ENCODE measurements at regions not wholly inside any gene's neighbourhood (a gene's known extent, or its start where the extent isn't known, plus 50 kb on each side); places are given as distances from the start of the nearest gene placed in this dataset.
"Not testable (repeated sequence)": the region's sequence is repeated elsewhere in the genome, so short reads cannot be mapped to it uniquely, and the experiment has no call there.

- not testable (repeated sequence) for DNase-seq (ENCODE audit: low spot score)
Observed at GRCh38 chr5:125253634-125254033, 507.2 kb upstream of the ZNF608 start.

- DNase-seq (ENCODE audit: low spot score) = no peak
Observed at GRCh38 chr5:125254267-125254666, 507.8 kb upstream of the ZNF608 start.

DNA sequence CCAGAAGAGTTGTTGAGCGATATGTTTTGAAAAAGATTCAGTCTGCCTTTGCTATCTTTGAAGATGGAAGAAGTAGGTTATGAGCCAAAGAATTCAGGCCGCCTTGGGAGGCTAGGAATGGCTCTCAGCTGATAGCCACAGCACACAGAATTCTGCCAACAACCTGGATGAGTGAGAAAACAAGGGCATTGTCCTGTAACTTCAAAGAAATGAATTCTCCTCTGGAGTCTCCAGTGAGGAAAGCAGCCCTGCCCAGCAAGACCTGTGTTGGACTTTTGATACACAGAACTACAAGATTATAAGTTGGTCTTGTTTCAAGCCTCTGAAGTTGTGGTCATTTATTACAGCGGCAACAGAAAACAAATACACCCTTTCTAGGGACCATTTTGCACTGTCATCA lies 509.9 kb upstream of the ZNF608 start:
- no peak for DNase-seq (ENCODE audit: low spot score)

GRCh38 chr5:125257057-125257972 lies 510.9 kb upstream of the ZNF608 start:
- DNase-seq (ENCODE audit: low spot score) = no peak

- no peak for DNase-seq (ENCODE audit: low spot score)
Observed at GRCh38 chr5:125257997-125258396, 511.6 kb upstream of the ZNF608 start.

GRCh38 chr5:125258615-125259014 lies 512.2 kb upstream of the ZNF608 start:
- DNase-seq (ENCODE audit: low spot score) = no peak

GRCh38 chr5:125261505-125262250 lies 515.2 kb upstream of the ZNF608 start:
- no peak for DNase-seq (ENCODE audit: low spot score)

- DNase-seq (ENCODE audit: low spot score) = no peak
Observed at GRCh38 chr5:125262782-125263181, 516.3 kb upstream of the ZNF608 start.

DNA sequence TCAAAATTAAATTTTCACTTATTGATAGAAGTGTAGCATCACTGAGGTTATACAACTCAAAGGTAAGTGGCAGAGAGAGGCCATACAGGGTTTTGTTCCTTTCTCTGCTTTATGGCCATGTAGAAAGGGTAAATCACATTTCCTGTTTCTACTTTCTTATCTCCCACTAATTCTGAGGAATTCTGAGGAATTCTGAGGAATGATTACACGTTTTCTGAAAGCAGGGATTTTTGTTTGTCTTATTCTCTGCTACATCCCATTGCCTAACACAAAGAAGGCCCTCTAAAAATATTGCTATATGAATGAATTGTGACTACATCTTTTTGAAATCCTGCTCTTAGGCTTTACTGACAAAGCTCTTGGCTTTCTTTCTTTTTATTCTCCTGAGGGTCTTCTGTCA lies 516.9 kb upstream of the ZNF608 start:
- no peak for DNase-seq (ENCODE audit: low spot score)

- no peak for DNase-seq (ENCODE audit: low spot score)
Observed at GRCh38 chr5:125266106-125266505, 519.7 kb upstream of the ZNF608 start.

GRCh38 chr5:125267636-125268248 lies 521.3 kb upstream of the ZNF608 start:
- no peak for DNase-seq (ENCODE audit: low spot score)

DNA sequence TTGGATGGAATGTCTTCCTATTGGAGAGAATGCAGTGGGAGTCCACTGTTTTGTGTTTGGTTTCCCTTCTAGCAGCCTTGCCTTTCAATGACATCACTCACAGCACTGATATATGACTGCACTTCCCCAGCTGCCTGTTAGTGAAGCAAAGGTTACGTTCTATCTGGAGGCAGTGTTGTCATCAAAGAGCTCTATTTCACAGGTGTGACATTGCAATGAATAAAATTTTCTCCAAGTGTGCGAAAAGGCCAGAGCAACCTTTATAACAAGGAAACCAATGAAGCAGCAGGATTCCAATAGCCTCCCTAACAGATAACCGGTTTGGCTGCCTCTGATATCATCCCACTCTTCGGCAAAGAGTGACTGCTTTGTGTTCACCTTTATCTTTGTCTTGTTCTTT lies 523.5 kb upstream of the ZNF608 start:
- no peak for DNase-seq (ENCODE audit: low spot score)

DNA sequence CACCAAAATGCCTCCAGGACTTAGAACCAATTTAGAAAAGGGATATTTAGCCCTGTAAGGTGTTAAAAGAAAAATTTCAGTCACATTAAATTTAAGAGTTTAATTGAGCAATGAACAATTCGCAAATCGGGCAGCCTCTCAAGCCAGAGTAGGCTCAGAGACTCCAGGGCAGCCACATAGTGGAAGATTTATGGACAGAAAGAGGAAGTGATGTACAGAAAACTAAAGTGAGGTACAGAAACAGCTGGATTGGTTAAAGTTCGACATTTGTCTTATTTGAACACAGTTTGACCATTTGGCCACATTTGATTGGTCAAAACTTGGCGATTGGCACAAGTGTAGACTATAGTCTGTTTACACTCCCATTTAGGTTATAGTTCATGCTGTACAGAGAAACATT lies 525.9 kb upstream of the ZNF608 start:
- no peak for DNase-seq (ENCODE audit: low spot score)

GRCh38 chr5:125274211-125274610 lies 527.8 kb upstream of the ZNF608 start:
- no peak for DNase-seq (ENCODE audit: low spot score)

GRCh38 chr5:125274938-125275724 lies 528.7 kb upstream of the ZNF608 start:
- no peak for DNase-seq (ENCODE audit: low spot score)

GRCh38 chr5:125275725-125276090 lies 529.3 kb upstream of the ZNF608 start:
- no peak for DNase-seq (ENCODE audit: low spot score)

- no peak for DNase-seq (ENCODE audit: low spot score)
Observed at GRCh38 chr5:125276096-125276495, 529.7 kb upstream of the ZNF608 start.

- DNase-seq (ENCODE audit: low spot score) = no peak
Observed at GRCh38 chr5:125277494-125278154, 531.2 kb upstream of the ZNF608 start.

GRCh38 chr5:125278711-125279110 lies 532.3 kb upstream of the ZNF608 start:
- no peak for DNase-seq (ENCODE audit: low spot score)

- DNase-seq (ENCODE audit: low spot score) = no peak
Observed at GRCh38 chr5:125281667-125282066, 535.2 kb upstream of the ZNF608 start.

DNA sequence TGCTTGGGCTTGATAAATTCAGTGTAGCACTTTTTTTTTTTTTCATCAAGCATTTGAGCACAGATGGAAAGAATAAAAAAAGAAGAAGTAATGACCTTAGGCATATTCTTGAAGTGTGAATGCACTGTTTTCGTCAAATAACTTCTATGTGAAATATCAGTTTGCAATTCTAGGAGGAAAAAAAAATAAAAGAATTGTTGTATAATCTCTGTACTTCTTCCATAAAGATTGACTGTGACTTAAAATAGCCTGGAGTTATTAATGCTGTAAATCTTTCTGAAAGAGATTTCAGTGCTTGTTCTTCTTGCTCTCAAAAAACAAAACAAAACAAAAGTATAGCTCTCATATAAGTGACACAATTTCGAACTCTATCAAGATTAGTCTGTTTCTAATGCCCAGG lies 536.9 kb upstream of the ZNF608 start:
- DNase-seq (ENCODE audit: low spot score) = no peak

DNA sequence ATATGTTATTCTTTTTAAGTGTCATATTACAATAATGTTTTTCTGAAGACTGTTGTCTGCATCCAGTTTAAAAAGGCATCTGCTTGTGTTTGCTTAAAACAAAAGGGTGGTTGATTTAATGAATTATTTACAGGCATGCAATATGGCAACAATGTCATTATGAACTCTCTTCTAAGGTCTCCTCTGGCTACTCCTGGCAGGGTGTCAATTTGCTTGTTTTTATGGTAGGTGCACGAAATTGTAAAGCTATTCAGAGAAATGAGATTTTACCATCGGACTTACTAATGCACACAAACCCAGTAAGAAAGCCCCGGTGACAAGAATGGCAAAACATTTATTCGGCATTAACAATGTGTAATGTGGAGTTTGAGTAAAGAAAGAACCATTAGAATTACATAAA lies 539.8 kb upstream of the ZNF608 start:
- no peak for DNase-seq (ENCODE audit: low spot score)
